ENCODE measurements at regions not wholly inside any gene's neighbourhood (a gene's known extent, or its start where the extent isn't known, plus 50 kb on each side); places are given as distances from the start of the nearest gene placed in this dataset.

DNA sequence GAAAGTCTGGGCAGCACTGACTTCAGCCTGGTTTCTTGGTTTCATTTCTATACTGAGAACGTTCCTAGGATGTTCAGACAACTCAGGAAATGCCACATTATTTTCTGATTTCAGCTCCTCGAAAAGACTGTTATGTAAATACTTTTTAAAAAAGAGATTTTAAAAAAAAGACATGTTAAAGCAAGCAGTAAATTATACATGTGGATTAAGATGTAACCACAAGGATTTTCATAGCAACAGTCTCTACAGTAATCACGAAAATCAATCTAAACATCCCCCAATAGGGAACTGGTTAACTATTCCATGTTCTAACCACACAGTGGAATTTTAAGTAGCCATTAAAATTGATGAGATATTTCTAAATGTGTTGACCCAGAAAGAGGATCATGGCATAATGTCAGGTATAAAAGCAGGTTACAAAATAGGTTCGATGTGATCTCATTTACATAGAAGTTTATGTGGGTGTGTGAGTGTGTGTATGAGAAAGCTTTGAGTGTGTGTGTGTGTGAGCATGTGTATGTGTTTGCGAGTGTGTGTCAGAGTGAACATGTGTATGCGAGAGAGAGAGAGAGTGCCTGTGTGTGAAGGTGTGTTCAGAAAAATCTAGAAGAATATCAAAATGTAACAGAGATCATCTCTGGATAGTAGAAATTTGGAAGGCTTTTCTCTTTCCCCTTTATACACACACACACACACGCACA, 63.0 kb upstream of the ERCC4 start:
- H3K27ac ChIP-seq (ENCODE audit: low read depth): no peak overlapping the region
- H3K9me2 ChIP-seq (ENCODE audit: insufficient read depth): no peaks in the 10 kb centered on the region
- H3K27me3 ChIP-seq (ENCODE audit: insufficient read depth): no peaks in the 10 kb centered on the region
- H2AFZ ChIP-seq: no peak overlapping the region
- TF ChIP-seq ZNF331 (CRISPR knock-in tag; IDR thresholded peaks at IDR 0.05; ENCODE audit: low read depth): no peak
- no peak for TF ChIP-seq ZNF114 (CRISPR knock-in tag; IDR thresholded peaks at IDR 0.05)
- no peak for TF ChIP-seq NANOG (IDR thresholded peaks at IDR 0.05; ENCODE audit: borderline replicate concordance)
- TF ChIP-seq EZH2phosphoT487 (IDR thresholded peaks at IDR 0.05; ENCODE audit: unreplicated experiment): no peak
- TF ChIP-seq STAT1 (IDR thresholded peaks at IDR 0.05; ENCODE audit: unreplicated experiment): no peak
- TF ChIP-seq, protein P1, sequence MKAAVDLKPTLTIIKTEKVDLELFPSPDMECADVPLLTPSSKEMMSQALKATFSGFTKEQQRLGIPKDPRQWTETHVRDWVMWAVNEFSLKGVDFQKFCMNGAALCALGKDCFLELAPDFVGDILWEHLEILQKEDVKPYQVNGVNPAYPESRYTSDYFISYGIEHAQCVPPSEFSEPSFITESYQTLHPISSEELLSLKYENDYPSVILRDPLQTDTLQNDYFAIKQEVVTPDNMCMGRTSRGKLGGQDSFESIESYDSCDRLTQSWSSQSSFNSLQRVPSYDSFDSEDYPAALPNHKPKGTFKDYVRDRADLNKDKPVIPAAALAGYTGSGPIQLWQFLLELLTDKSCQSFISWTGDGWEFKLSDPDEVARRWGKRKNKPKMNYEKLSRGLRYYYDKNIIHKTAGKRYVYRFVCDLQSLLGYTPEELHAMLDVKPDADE (IDR thresholded peaks at IDR 0.05): no peak
- TF ChIP-seq, protein P2, sequence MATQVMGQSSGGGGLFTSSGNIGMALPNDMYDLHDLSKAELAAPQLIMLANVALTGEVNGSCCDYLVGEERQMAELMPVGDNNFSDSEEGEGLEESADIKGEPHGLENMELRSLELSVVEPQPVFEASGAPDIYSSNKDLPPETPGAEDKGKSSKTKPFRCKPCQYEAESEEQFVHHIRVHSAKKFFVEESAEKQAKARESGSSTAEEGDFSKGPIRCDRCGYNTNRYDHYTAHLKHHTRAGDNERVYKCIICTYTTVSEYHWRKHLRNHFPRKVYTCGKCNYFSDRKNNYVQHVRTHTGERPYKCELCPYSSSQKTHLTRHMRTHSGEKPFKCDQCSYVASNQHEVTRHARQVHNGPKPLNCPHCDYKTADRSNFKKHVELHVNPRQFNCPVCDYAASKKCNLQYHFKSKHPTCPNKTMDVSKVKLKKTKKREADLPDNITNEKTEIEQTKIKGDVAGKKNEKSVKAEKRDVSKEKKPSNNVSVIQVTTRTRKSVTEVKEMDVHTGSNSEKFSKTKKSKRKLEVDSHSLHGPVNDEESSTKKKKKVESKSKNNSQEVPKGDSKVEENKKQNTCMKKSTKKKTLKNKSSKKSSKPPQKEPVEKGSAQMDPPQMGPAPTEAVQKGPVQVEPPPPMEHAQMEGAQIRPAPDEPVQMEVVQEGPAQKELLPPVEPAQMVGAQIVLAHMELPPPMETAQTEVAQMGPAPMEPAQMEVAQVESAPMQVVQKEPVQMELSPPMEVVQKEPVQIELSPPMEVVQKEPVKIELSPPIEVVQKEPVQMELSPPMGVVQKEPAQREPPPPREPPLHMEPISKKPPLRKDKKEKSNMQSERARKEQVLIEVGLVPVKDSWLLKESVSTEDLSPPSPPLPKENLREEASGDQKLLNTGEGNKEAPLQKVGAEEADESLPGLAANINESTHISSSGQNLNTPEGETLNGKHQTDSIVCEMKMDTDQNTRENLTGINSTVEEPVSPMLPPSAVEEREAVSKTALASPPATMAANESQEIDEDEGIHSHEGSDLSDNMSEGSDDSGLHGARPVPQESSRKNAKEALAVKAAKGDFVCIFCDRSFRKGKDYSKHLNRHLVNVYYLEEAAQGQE (IDR thresholded peaks at IDR 0.05; ENCODE audit: unreplicated experiment): no peak
- TF ChIP-seq EZH2 (IDR thresholded peaks at IDR 0.05; ENCODE audit: low read depth, unreplicated experiment): no peak
- TF ChIP-seq, protein P3, sequence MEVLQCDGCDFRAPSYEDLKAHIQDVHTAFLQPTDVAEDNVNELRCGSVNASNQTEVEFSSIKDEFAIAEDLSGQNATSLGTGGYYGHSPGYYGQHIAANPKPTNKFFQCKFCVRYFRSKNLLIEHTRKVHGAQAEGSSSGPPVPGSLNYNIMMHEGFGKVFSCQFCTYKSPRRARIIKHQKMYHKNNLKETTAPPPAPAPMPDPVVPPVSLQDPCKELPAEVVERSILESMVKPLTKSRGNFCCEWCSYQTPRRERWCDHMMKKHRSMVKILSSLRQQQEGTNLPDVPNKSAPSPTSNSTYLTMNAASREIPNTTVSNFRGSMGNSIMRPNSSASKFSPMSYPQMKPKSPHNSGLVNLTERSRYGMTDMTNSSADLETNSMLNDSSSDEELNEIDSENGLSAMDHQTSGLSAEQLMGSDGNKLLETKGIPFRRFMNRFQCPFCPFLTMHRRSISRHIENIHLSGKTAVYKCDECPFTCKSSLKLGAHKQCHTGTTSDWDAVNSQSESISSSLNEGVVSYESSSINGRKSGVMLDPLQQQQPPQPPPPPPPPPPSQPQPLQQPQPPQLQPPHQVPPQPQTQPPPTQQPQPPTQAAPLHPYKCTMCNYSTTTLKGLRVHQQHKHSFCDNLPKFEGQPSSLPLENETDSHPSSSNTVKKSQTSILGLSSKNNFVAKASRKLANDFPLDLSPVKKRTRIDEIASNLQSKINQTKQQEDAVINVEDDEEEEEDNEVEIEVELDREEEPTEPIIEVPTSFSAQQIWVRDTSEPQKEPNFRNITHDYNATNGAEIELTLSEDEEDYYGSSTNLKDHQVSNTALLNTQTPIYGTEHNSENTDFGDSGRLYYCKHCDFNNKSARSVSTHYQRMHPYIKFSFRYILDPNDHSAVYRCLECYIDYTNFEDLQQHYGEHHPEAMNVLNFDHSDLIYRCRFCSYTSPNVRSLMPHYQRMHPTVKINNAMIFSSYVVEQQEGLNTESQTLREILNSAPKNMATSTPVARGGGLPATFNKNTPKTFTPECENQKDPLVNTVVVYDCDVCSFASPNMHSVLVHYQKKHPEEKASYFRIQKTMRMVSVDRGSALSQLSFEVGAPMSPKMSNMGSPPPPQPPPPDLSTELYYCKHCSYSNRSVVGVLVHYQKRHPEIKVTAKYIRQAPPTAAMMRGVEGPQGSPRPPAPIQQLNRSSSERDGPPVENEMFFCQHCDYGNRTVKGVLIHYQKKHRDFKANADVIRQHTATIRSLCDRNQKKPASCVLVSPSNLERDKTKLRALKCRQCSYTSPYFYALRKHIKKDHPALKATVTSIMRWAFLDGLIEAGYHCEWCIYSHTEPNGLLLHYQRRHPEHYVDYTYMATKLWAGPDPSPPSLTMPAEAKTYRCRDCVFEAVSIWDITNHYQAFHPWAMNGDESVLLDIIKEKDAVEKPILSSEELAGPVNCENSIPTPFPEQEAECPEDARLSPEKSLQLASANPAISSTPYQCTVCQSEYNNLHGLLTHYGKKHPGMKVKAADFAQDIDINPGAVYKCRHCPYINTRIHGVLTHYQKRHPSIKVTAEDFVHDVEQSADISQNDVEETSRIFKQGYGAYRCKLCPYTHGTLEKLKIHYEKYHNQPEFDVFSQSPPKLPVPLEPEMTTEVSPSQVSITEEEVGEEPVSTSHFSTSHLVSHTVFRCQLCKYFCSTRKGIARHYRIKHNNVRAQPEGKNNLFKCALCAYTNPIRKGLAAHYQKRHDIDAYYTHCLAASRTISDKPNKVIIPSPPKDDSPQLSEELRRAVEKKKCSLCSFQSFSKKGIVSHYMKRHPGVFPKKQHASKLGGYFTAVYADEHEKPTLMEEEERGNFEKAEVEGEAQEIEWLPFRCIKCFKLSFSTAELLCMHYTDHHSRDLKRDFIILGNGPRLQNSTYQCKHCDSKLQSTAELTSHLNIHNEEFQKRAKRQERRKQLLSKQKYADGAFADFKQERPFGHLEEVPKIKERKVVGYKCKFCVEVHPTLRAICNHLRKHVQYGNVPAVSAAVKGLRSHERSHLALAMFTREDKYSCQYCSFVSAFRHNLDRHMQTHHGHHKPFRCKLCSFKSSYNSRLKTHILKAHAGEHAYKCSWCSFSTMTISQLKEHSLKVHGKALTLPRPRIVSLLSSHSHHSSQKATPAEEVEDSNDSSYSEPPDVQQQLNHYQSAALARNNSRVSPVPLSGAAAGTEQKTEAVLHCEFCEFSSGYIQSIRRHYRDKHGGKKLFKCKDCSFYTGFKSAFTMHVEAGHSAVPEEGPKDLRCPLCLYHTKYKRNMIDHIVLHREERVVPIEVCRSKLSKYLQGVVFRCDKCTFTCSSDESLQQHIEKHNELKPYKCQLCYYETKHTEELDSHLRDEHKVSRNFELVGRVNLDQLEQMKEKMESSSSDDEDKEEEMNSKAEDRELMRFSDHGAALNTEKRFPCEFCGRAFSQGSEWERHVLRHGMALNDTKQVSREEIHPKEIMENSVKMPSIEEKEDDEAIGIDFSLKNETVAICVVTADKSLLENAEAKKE (CRISPR knock-in tag; IDR thresholded peaks at IDR 0.05): no peak
- TF ChIP-seq POLR2AphosphoS5 (IDR thresholded peaks at IDR 0.05; ENCODE audit: low read depth): no peak
- TF ChIP-seq, protein P4, sequence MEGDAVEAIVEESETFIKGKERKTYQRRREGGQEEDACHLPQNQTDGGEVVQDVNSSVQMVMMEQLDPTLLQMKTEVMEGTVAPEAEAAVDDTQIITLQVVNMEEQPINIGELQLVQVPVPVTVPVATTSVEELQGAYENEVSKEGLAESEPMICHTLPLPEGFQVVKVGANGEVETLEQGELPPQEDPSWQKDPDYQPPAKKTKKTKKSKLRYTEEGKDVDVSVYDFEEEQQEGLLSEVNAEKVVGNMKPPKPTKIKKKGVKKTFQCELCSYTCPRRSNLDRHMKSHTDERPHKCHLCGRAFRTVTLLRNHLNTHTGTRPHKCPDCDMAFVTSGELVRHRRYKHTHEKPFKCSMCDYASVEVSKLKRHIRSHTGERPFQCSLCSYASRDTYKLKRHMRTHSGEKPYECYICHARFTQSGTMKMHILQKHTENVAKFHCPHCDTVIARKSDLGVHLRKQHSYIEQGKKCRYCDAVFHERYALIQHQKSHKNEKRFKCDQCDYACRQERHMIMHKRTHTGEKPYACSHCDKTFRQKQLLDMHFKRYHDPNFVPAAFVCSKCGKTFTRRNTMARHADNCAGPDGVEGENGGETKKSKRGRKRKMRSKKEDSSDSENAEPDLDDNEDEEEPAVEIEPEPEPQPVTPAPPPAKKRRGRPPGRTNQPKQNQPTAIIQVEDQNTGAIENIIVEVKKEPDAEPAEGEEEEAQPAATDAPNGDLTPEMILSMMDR (conservative IDR thresholded peaks at IDR 0.05; ENCODE audit: low read depth in 2 of 2): no peak
- no peak for TF ChIP-seq JUNB (IDR thresholded peaks at IDR 0.05; ENCODE audit: unreplicated experiment)
- TF ChIP-seq CREB1 (CRISPR knock-in tag; IDR thresholded peaks at IDR 0.05; ENCODE audit: low read depth): no peak
- DNase-seq (ENCODE audit: low spot score): no peak
- Mint-ChIP-seq H3K4me3 (no peak overlapping the region), H3K27ac (no peak overlapping the region), H3K9me3 (no peaks in the 10 kb centered on the region), H3K36me3 (ENCODE audit: low read depth) (no peaks in the 10 kb centered on the region), H3K27me3 (ENCODE audit: insufficient read depth, low read depth, poor library complexity) (peaks cover 4% of the 10 kb centered on the region), H3K4me1 (no peaks in the 10 kb centered on the region)
- H3F3A ChIP-seq (replicated peaks; ENCODE audit: low read depth): no peaks in the 10 kb centered on the region
- no peaks in the 10 kb centered on the region for H3K36me3 ChIP-seq (ENCODE audit: insufficient read depth)
- no peaks in the 10 kb centered on the region for H3K79me2 ChIP-seq (replicated peaks; ENCODE audit: insufficient read depth)
- no peak overlapping the region for H3K4me3 ChIP-seq
- ATAC-seq: no peak
- no peak overlapping the region for H3K4me2 ChIP-seq
- H4K20me1 ChIP-seq (replicated peaks; ENCODE audit: insufficient read depth): no peaks in the 10 kb centered on the region
- H3K4me1 ChIP-seq (ENCODE audit: insufficient read depth): no peaks in the 10 kb centered on the region
